ENCODE measurements at regions not wholly inside any gene's neighbourhood (a gene's known extent, or its start where the extent isn't known, plus 50 kb on each side); places are given as distances from the start of the nearest gene placed in this dataset.

- peaks cover 26 to 67% of the 10 kb centered on the region in 2 donors for H3K27me3 Mint-ChIP-seq (ENCODE audit: low read depth in 2 of 2)
- intact Hi-C loops (cut with micrococcal nuclease): no loop called here
These were observed 515.1 kb downstream of the DMAC1 start for GRCh38 chr9:7284517-7284916.

GRCh38 chr9:7284117-7284516 is 515.5 kb downstream of the DMAC1 start:
- peaks cover 22 to 67% of the 10 kb centered on the region in 2 donors for H3K27me3 Mint-ChIP-seq (ENCODE audit: low read depth in 2 of 2)

More at GRCh38 chr9:7284517-7284916, 515.1 kb downstream of the DMAC1 start:
- Histone ChIP-seq H3K4me3 (ENCODE audit: low read length) (no peak overlapping the region), H3K27ac (ENCODE audit: low read length) (no peak overlapping the region), H3K9me3 (ENCODE audit: control insufficient read depth, insufficient read depth, low read length) (no peaks in the 10 kb centered on the region), H3K27me3 (ENCODE audit: control insufficient read depth, insufficient read depth, low read length) (no peaks in the 10 kb centered on the region), H3K36me3 (ENCODE audit: control insufficient read depth, insufficient read depth, low read length) (no peaks in the 10 kb centered on the region), H3K4me1 (ENCODE audit: control insufficient read depth, insufficient read depth, low read length) (no peaks in the 10 kb centered on the region)
- WGBS (ENCODE audit: insufficient coverage): 85% methylated on average over 2 of the region's 2 CpGs
- Mint-ChIP-seq H3K9me3 (peaks cover 4 to 5% of the 10 kb centered on the region in 2 donors), H3K4me3 (no peak overlapping the region), H3K36me3 (peaks cover 5% of the 10 kb centered on the region), H3K4me1 (no peaks in the 10 kb centered on the region), H3K27ac (no peak overlapping the region)
- DNase-seq (no peak), ATAC-seq (no peak)
- no peak for TF ChIP-seq CTCF (IDR thresholded peaks at IDR 0.05)

DNA sequence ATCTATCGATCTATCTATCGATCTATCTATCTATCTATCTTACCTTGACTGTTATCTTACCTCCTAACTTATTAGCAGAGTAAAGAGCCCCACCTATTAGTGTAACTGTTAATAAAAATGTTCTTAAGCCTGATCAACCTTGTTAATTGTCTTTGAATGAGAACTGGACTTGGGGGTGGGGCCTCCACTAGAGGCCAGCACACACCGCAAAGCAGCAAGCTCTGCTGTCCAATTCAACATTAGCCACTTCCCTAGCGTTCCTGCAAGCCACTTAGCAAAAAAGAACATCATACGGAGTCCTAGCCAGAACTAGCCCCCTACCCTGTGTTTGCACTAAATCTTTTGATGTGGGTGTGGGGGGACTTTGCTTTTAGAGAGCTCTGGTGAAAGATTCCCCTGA is 515.8 kb downstream of the KDM4C start:
- Histone ChIP-seq H3K4me1 (ENCODE audit: control insufficient read depth, insufficient read depth, low read length) (no peaks in the 10 kb centered on the region), H3K4me3 (ENCODE audit: low read length) (no peak overlapping the region), H3K36me3 (ENCODE audit: control insufficient read depth, insufficient read depth, low read length) (no peaks in the 10 kb centered on the region), H3K27ac (ENCODE audit: low read length) (no peak overlapping the region), H3K9me3 (ENCODE audit: control insufficient read depth, insufficient read depth, low read length) (no peaks in the 10 kb centered on the region), H3K27me3 (ENCODE audit: control insufficient read depth, insufficient read depth, low read length) (no peaks in the 10 kb centered on the region)
- Mint-ChIP-seq H3K4me3 (no peak overlapping the region), H3K36me3 (no peaks in the 10 kb centered on the region), H3K27me3 (ENCODE audit: low read depth in 2 of 2) (peaks cover 11 to 44% of the 10 kb centered on the region in 2 donors), H3K27ac (no peak overlapping the region), H3K9me3 (no peaks in the 10 kb centered on the region), H3K4me1 (no peaks in the 10 kb centered on the region)
- intact Hi-C loops (cut with micrococcal nuclease): no loop called here
- WGBS (ENCODE audit: insufficient coverage): 96% methylated on average over 3 of the region's 5 CpGs
- ATAC-seq (no peak), DNase-seq (no peak)
- no peak for TF ChIP-seq CTCF (IDR thresholded peaks at IDR 0.05)

More at GRCh38 chr9:7284117-7284516, 515.5 kb downstream of the DMAC1 start:
- no peak overlapping the region for H3K27ac ChIP-seq (ENCODE audit: low read length)
- no peak overlapping the region for H3K4me3 ChIP-seq (ENCODE audit: low read length)
- intact Hi-C loops (cut with micrococcal nuclease): no loop called here
- no peaks in the 10 kb centered on the region for H3K36me3 ChIP-seq (ENCODE audit: control insufficient read depth, insufficient read depth, low read length)
- DNase-seq (no peak), ATAC-seq (no peak)
- WGBS (ENCODE audit: insufficient coverage): 70% methylated on average over 1 of the region's 1 CpG
- TF ChIP-seq CTCF (IDR thresholded peaks at IDR 0.05): no peak
- H3K9me3 ChIP-seq (ENCODE audit: control insufficient read depth, insufficient read depth, low read length): no peaks in the 10 kb centered on the region
- H3K27me3 ChIP-seq (ENCODE audit: control insufficient read depth, insufficient read depth, low read length): no peaks in the 10 kb centered on the region
- peaks cover 9% of the 10 kb centered on the region for H3K36me3 Mint-ChIP-seq
- H3K9me3 Mint-ChIP-seq: peaks cover 4 to 5% of the 10 kb centered on the region in 2 donors
- no peak overlapping the region for H3K27ac Mint-ChIP-seq
- no peaks in the 10 kb centered on the region for H3K4me1 ChIP-seq (ENCODE audit: control insufficient read depth, insufficient read depth, low read length)
- H3K4me1 Mint-ChIP-seq: no peaks in the 10 kb centered on the region
- no peak overlapping the region for H3K4me3 Mint-ChIP-seq

DNA sequence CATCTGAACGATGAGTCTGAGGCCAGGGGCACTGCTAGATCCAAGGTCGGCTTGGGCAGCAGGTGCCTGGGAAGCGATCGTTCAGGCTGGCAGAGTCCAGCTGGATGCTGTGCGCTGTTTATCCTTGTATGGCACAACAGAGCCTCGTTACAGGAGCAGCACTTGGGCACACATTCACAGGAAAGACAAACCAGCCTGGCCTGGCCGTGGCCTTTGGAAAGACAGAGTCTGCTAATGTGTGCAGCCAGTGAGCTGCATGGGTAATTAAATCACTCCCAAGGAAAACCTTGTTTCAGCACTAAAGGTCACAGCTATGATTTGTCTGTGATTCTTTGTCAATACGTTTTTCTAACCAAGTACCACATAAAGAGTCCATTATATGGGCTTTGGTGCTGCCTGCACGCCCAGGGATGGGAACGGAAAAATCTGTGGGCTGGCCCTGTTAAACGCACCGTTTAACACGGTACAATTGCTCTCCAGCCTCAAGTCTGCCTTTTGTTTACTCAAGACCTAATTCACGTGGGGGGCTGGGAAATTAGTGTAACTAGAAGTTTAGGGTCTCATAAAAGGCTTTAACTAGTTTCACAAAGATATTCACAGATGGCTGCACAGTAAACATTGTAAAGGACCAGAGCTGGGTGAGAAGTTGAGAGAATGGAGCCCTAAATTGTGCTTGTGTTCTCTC is 509.3 kb downstream of the KDM4C start:
- Histone ChIP-seq H3K4me1 (ENCODE audit: control insufficient read depth, insufficient read depth, low read length) (no peaks in the 10 kb centered on the region), H3K4me3 (ENCODE audit: low read length) (no peak overlapping the region), H3K27ac (ENCODE audit: low read length) (no peak overlapping the region), H3K36me3 (ENCODE audit: control insufficient read depth, insufficient read depth, low read length) (no peaks in the 10 kb centered on the region), H3K27me3 (ENCODE audit: control insufficient read depth, insufficient read depth, low read length) (no peaks in the 10 kb centered on the region), H3K9me3 (ENCODE audit: control insufficient read depth, insufficient read depth, low read length) (no peaks in the 10 kb centered on the region)
- no peak for TF ChIP-seq CTCF (IDR thresholded peaks at IDR 0.05)
- no peak overlapping the region for H3K27ac Mint-ChIP-seq
- DNase-seq (no peak), ATAC-seq (no peak)
- H3K4me1 Mint-ChIP-seq: no peaks in the 10 kb centered on the region
- no peaks in the 10 kb centered on the region for H3K9me3 Mint-ChIP-seq
- H3K36me3 Mint-ChIP-seq: no peaks in the 10 kb centered on the region
- H3K27me3 Mint-ChIP-seq (ENCODE audit: low read depth in 2 of 2): peaks cover 18 to 48% of the 10 kb centered on the region in 2 donors
- WGBS (ENCODE audit: insufficient coverage): 83% methylated on average over 14 of the region's 14 CpGs
- H3K4me3 Mint-ChIP-seq: no peak overlapping the region
- intact Hi-C loops (cut with micrococcal nuclease): no loop called here
